Keratinocyte (primary cell): ENCODE measurements at regions not wholly inside any gene's neighbourhood (a gene's known extent, or its start where the extent isn't known, plus 50 kb on each side); places are given as distances from the start of the nearest gene placed in this dataset.

Source experiments
- DNase-seq: peaks from one replicate; pipeline ENCODE4 v3.0.0-alpha.2; 2011; ENCODE audit warnings: low read depth, missing footprints, low spot score
- FAIRE-seq: peaks from 2 replicates; lab custom pipeline; 2011; peaks lifted over from hg19 to GRCh38; lab: Jason Lieb, UNC
- H2AFZ ChIP-seq: 2 replicates; pipeline ENCODE4 v1.6.0; 2012; ENCODE audit warnings: low read length, control low read depth, inconsistent platforms; ENCODE audit not compliant: control insufficient read depth
- H3K27ac ChIP-seq: 2 replicates; pipeline ENCODE4 v1.5.1; 2011; ENCODE audit warnings: low read length; ENCODE audit not compliant: control insufficient read depth, insufficient read depth
- H3K27me3 ChIP-seq: 3 replicates; pipeline ENCODE4 v1.6.0; 2011; ENCODE audit warnings: low read length; ENCODE audit not compliant: control insufficient read depth, insufficient read depth; ENCODE audit errors: extremely low read depth
- H3K36me3 ChIP-seq, 2 experiments: 2 replicates in 1 of 2; 3 replicates in 1 of 2; pipeline ENCODE4 v1.5.1; 2011; ENCODE audit warnings: low read length in 2 of 2, mild to moderate bottlenecking in 1 of 2; ENCODE audit not compliant: control insufficient read depth in 2 of 2, insufficient read depth in 2 of 2; ENCODE audit errors: extremely low read depth in 1 of 2
- H3K4me1 ChIP-seq: 3 replicates; pipeline ENCODE4 v1.5.1; 2011; ENCODE audit warnings: low read length; ENCODE audit not compliant: control insufficient read depth, insufficient read depth; ENCODE audit errors: extremely low read depth
- H3K4me2 ChIP-seq: 3 replicates; pipeline ENCODE4 v1.6.0; 2011; ENCODE audit warnings: low read depth, low read length; ENCODE audit not compliant: control insufficient read depth, insufficient read depth; ENCODE audit errors: extremely low read depth
- H3K4me3 ChIP-seq, 3 experiments: fragments of 200-600 bp in 1 of 3; sonication (generic) in 1 of 3; 2 replicates in 2 of 3; 3 replicates in 1 of 3; pipeline ENCODE4 v1.5.1; 2011 to 2016; ENCODE audit warnings: low read length in 3 of 3, mild to moderate bottlenecking in 3 of 3, control low read depth in 2 of 3, inconsistent platforms in 1 of 3, low read depth in 1 of 3, mixed read lengths in 1 of 3, mixed run types in 1 of 3, moderate library complexity in 1 of 3; ENCODE audit not compliant: control insufficient read depth in 2 of 3, insufficient read depth in 2 of 3; ENCODE audit errors: extremely low read depth in 1 of 3
- H3K79me2 ChIP-seq: 2 replicates; pipeline ENCODE4 v1.6.0; 2012; ENCODE audit warnings: low read length; ENCODE audit not compliant: control insufficient read depth, insufficient read depth
- H3K9ac ChIP-seq: 3 replicates; pipeline ENCODE4 v1.6.0; 2011; ENCODE audit warnings: low read length; ENCODE audit not compliant: control insufficient read depth, insufficient read depth; ENCODE audit errors: extremely low read depth
- H3K9me1 ChIP-seq: 3 replicates; pipeline ENCODE4 v1.6.0; 2011; ENCODE audit warnings: low read length; ENCODE audit not compliant: control insufficient read depth, insufficient read depth; ENCODE audit errors: extremely low read depth
- H3K9me3 ChIP-seq: 2 replicates; pipeline ENCODE4 v1.5.1; 2012; ENCODE audit warnings: low read depth, low read length; ENCODE audit not compliant: control insufficient read depth
- H4K20me1 ChIP-seq: 3 replicates; pipeline ENCODE4 v1.6.0; 2011; ENCODE audit warnings: low read length; ENCODE audit not compliant: control insufficient read depth, insufficient read depth; ENCODE audit errors: extremely low read depth
- EZH2 ChIP-seq: IDR thresholded peaks from one replicate; pipeline ENCODE4 v1.6.1; 2012; ENCODE audit warnings: inconsistent platforms, mild to moderate bottlenecking, low read length, moderate library complexity
- dilution Hi-C: fragments of 300-500 bp; cut with MboI; formaldehyde crosslinking; loops from one replicate; pipeline ENCODE4 v1.7.0; 2020; ENCODE audit warnings: low sequenced_read_pairs; ENCODE audit not compliant: extremely low pct_ligation_motif_present
- TF ChIP-seq, protein P1 (sequence below), 3 experiments: IDR thresholded peaks in 1 of 3; conservative IDR thresholded peaks in 1 of 3; optimal IDR thresholded peaks in 1 of 3; 2 replicates in 2 of 3; 3 replicates in 1 of 3; pipeline versions ENCODE3 to v1.5.1; 2011; ENCODE audit warnings: low read length in 3 of 3, mild to moderate bottlenecking in 3 of 3, moderate library complexity in 2 of 3, control low read depth in 1 of 3, inconsistent platforms in 1 of 3; ENCODE audit not compliant: insufficient read depth in 2 of 3; ENCODE audit errors: extremely low read depth in 1 of 3

DNA sequence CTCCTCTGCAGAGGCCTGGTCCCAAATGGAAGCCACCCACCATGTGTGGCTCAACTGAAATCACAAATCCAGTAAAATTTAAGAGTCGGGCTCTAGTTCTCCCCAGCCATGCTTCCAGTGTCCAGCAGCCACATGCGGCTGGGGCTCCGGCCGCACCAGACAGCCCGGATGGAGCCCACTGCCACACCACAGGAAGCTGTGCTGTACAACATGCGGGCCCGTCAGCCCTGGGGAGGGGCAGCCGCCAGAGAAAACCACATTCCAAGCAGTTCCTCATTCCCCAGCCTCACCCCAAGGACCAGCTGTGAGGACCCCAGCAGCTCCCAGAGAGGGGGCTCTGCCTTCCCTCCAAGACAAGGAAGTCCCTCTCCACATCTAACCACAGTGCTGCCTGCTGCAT lies 135.0 kb downstream of the NCOR2 start:
- FAIRE-seq (no peak), DNase-seq (no peak)
- dilution Hi-C loops = no loop called here
- Histone ChIP-seq H3K79me2 (peaks cover 3% of the 10 kb centered on the region), H3K4me1 (no peaks in the 10 kb centered on the region), H3K36me3 (peaks cover 12 to 17% of the 10 kb centered on the region in 2 experiments), H3K9ac (no peak overlapping the region), H3K9me1 (no peaks in the 10 kb centered on the region), H3K27me3 (no peaks in the 10 kb centered on the region), H3K27ac (no peak overlapping the region), H3K4me3 (no peak overlapping the region), H4K20me1 (peaks cover 6% of the 10 kb centered on the region), H3K9me3 (no peaks in the 10 kb centered on the region), H3K4me2 (no peak overlapping the region), H2AFZ (no peak overlapping the region)
- no peak for TF ChIP-seq EZH2
- TF ChIP-seq, protein P1, sequence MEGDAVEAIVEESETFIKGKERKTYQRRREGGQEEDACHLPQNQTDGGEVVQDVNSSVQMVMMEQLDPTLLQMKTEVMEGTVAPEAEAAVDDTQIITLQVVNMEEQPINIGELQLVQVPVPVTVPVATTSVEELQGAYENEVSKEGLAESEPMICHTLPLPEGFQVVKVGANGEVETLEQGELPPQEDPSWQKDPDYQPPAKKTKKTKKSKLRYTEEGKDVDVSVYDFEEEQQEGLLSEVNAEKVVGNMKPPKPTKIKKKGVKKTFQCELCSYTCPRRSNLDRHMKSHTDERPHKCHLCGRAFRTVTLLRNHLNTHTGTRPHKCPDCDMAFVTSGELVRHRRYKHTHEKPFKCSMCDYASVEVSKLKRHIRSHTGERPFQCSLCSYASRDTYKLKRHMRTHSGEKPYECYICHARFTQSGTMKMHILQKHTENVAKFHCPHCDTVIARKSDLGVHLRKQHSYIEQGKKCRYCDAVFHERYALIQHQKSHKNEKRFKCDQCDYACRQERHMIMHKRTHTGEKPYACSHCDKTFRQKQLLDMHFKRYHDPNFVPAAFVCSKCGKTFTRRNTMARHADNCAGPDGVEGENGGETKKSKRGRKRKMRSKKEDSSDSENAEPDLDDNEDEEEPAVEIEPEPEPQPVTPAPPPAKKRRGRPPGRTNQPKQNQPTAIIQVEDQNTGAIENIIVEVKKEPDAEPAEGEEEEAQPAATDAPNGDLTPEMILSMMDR (optimal IDR thresholded peaks at IDR 0.05 in 1 of 3, IDR thresholded peaks at IDR 0.05 in 1 of 3, conservative IDR thresholded peaks at IDR 0.05 in 1 of 3; ENCODE audit: extremely low read depth in 1 of 3, insufficient read depth in 2 of 3, low read length in 3 of 3) = no peak

DNA sequence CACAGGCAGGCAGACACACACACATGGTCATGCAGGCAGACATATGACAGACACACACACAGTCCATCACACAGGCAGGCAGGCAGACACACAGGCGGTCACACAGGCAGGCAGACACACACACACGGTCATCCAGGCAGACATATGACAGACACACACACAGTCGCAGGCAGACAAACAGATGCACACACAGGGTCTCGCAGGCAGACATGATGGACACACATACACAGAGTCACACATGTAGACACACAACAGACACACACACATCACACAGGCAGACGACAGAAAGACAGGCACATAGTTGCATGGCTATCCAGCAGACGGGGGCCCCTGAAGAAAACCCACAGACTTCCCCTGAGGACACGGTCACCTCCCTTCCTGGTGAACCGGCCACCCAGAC lies 135.4 kb downstream of the NCOR2 start:
- no peak overlapping the region for H3K4me2 ChIP-seq
- H3K9me1 ChIP-seq = no peaks in the 10 kb centered on the region
- TF ChIP-seq EZH2 = no peak
- TF ChIP-seq, protein P1 (optimal IDR thresholded peaks at IDR 0.05 in 1 of 3, IDR thresholded peaks at IDR 0.05 in 1 of 3, conservative IDR thresholded peaks at IDR 0.05 in 1 of 3; ENCODE audit: extremely low read depth in 1 of 3, insufficient read depth in 2 of 3, low read length in 3 of 3) = no peak
- no peak overlapping the region for H3K27ac ChIP-seq
- H3K79me2 ChIP-seq = peaks cover 3% of the 10 kb centered on the region
- H4K20me1 ChIP-seq = peaks cover 6% of the 10 kb centered on the region
- H3K36me3 ChIP-seq = peaks cover 12 to 19% of the 10 kb centered on the region in 2 experiments
- no peak for DNase-seq
- H3K9ac ChIP-seq = no peak overlapping the region
- H3K4me1 ChIP-seq = no peaks in the 10 kb centered on the region
- no peak overlapping the region for H3K4me3 ChIP-seq
- no peaks in the 10 kb centered on the region for H3K9me3 ChIP-seq
- H3K27me3 ChIP-seq = no peaks in the 10 kb centered on the region
- dilution Hi-C loops = no loop called here
- no peak for FAIRE-seq
- H2AFZ ChIP-seq = no peak overlapping the region
